AG10803 (cell line): ENCODE measurements at regions not wholly inside any gene's neighbourhood (a gene's known extent, or its start where the extent isn't known, plus 50 kb on each side); places are given as distances from the start of the nearest gene placed in this dataset.
"Not testable (repeated sequence)": the region's sequence is repeated elsewhere in the genome, so short reads cannot be mapped to it uniquely, and the experiment has no call there.

Experiments used
- DNase-seq: peaks from one replicate; pipeline ENCODE4 v3.0.0; 2010; ENCODE audit warnings: low read depth
- H3K4me3 ChIP-seq: 2 replicates; pipeline ENCODE4 v1.5.1; 2011; ENCODE audit warnings: mild to moderate bottlenecking, low read length, control low read depth
- CTCF ChIP-seq: conservative IDR thresholded peaks from 2 replicates; pipeline ENCODE4 v1.5.1; 2011; ENCODE audit warnings: mild to moderate bottlenecking, low read length, control low read depth, inconsistent platforms

- H3K4me3 ChIP-seq = no peak overlapping the region
- TF ChIP-seq CTCF = no peak
- no peak for DNase-seq
These were observed 143.7 kb upstream of the CDH7 start for GRCh38 chr18:65607161-65607560.

- TF ChIP-seq CTCF = no peak
These were observed 144.2 kb upstream of the CDH7 start for GRCh38 chr18:65606551-65607130.

GRCh38 chr18:65605352-65605751 is 145.5 kb upstream of the CDH7 start:
- H3K4me3 ChIP-seq, DNase-seq: not testable (repeated sequence)

More at GRCh38 chr18:65606551-65607130, 144.2 kb upstream of the CDH7 start:
- no peak overlapping the region for H3K4me3 ChIP-seq
- DNase-seq = no peak

- DNase-seq = no peak
- no peak for TF ChIP-seq CTCF
- H3K4me3 ChIP-seq = no peak overlapping the region
These were observed 149.0 kb upstream of the CDH7 start for GRCh38 chr18:65601775-65602174.

- no peak for TF ChIP-seq CTCF
- no peak overlapping the region for H3K4me3 ChIP-seq
- DNase-seq = no peak
These were observed 158.4 kb upstream of the CDH7 start for GRCh38 chr18:65592435-65592834.

GRCh38 chr18:65587491-65587890 is 163.3 kb upstream of the CDH7 start:
- DNase-seq = no peak
- H3K4me3 ChIP-seq = no peak overlapping the region
- TF ChIP-seq CTCF = no peak

GRCh38 chr18:65582094-65582493 is 168.7 kb upstream of the CDH7 start:
- not testable (repeated sequence) for DNase-seq, H3K4me3 ChIP-seq

- H3K4me3 ChIP-seq = no peak overlapping the region
- no peak for DNase-seq
- no peak for TF ChIP-seq CTCF
These were observed 181.9 kb upstream of the CDH7 start for GRCh38 chr18:65568866-65569265.
